Karpas-422 (cell line): ENCODE measurements at regions not wholly inside any gene's neighbourhood (a gene's known extent, or its start where the extent isn't known, plus 50 kb on each side); places are given as distances from the start of the nearest gene placed in this dataset.
"Not testable (repeated sequence)": the region's sequence is repeated elsewhere in the genome, so short reads cannot be mapped to it uniquely, and the experiment has no call there.

Source experiments
- DNase-seq: peaks from one replicate; pipeline ENCODE4 v3.0.0-alpha.2; 2015
- H2AFZ ChIP-seq: fragments of 200-600 bp; sonication (generic); 2 replicates; pipeline ENCODE4 v1.6.1; 2014; ENCODE audit warnings: antibody characterized with exemption, low read length, mixed read lengths
- H3K27ac ChIP-seq: fragments of 200-600 bp; sonication (generic); 2 replicates; pipeline ENCODE4 v1.5.1; 2014; ENCODE audit warnings: mild to moderate bottlenecking, low read length, moderate library complexity
- H3K27me3 ChIP-seq: fragments of 200-600 bp; sonication (generic); 2 replicates; pipeline ENCODE4 v1.6.1; 2014; ENCODE audit warnings: low read length, mixed read lengths
- H3K36me3 ChIP-seq: fragments of 200-600 bp; sonication (generic); 2 replicates; pipeline ENCODE4 v1.6.1; 2014; ENCODE audit warnings: low read length, mixed read lengths; ENCODE audit not compliant: insufficient read depth
- H3K4me1 ChIP-seq: fragments of 200-600 bp; sonication (generic); 2 replicates; pipeline ENCODE4 v1.6.1; 2014; ENCODE audit warnings: mild to moderate bottlenecking, low read length, mixed read lengths
- H3K4me2 ChIP-seq: fragments of 200-600 bp; sonication (generic); 2 replicates; pipeline ENCODE4 v1.6.1; 2014; ENCODE audit warnings: low read length, low read depth, mild to moderate bottlenecking; ENCODE audit not compliant: poor library complexity, severe bottlenecking
- H3K4me3 ChIP-seq: fragments of 200-600 bp; sonication (generic); 2 replicates; pipeline ENCODE4 v1.5.1; 2014; ENCODE audit warnings: mild to moderate bottlenecking, antibody characterized with exemption, low read length, mixed read lengths
- H3K79me2 ChIP-seq: fragments of 200-600 bp; sonication (generic); 2 replicates; pipeline ENCODE4 v1.6.1; 2014; ENCODE audit warnings: mild to moderate bottlenecking, low read length, mixed read lengths
- H3K9ac ChIP-seq: fragments of 200-600 bp; sonication (generic); 2 replicates; pipeline ENCODE4 v1.6.0; 2014; ENCODE audit warnings: low read length
- H3K9me2 ChIP-seq: fragments of 200-600 bp; sonication (generic), shearing (Covaris generic); replicated peaks from 2 replicates; pipeline ENCODE4 v1.6.0; 2014; ENCODE audit warnings: mild to moderate bottlenecking, low read length, moderate library complexity; ENCODE audit not compliant: insufficient read depth
- H3K9me3 ChIP-seq: fragments of 300-700, 200-600 bp; sonication (generic); 2 replicates; pipeline ENCODE4 v1.6.1; 2014; ENCODE audit warnings: low read length, mixed read lengths
- H4K20me1 ChIP-seq: fragments of 200-600 bp; sonication (generic); 2 replicates; pipeline ENCODE4 v1.6.1; 2014; ENCODE audit warnings: mild to moderate bottlenecking, antibody characterized with exemption, low read length, low read depth; ENCODE audit not compliant: insufficient read depth

GRCh38 chr13:21884965-21885567 is 214.2 kb downstream of the FGF9 start:
- no peaks in the 10 kb centered on the region for H3K79me2 ChIP-seq
- H3K36me3 ChIP-seq, result no peaks in the 10 kb centered on the region
- no peaks in the 10 kb centered on the region for H3K27me3 ChIP-seq
- H3K27ac ChIP-seq, result no peak overlapping the region
- H3K4me1 ChIP-seq, result no peaks in the 10 kb centered on the region
- H4K20me1 ChIP-seq, result no peaks in the 10 kb centered on the region
- no peak for DNase-seq
- no peaks in the 10 kb centered on the region for H3K9me3 ChIP-seq
- H3K4me3 ChIP-seq, result no peak overlapping the region
- no peaks in the 10 kb centered on the region for H3K9me2 ChIP-seq
- H3K9ac ChIP-seq, result no peak overlapping the region
- no peak overlapping the region for H3K4me2 ChIP-seq
- no peak overlapping the region for H2AFZ ChIP-seq

DNA sequence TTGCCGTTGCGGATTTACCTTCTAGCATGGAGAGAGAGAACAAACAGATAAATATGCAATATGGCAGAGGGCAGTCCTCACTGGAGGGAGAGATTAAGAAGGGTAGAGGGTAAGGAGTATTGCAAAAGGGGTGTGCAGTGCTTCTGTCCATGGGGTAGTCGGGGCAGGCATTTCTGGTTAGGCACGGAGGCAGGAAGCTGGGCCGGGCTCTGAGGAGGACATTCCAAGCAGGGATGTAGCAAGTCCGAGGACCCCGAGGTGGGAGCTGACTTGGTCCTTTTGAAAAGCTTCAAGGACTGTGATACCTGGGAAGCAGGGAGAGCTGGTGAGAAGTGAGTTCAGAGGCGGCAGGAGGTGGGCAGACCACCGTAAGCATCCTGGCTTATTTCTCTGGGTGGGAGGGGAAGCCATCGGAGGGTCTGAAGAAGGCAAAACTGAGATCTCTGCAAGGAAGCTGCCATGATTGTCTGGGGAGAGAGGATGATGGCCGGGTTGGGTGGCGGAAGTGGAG is 214.9 kb downstream of the FGF9 start:
- Histone ChIP-seq H3K9ac (no peak overlapping the region), H3K27me3 (no peaks in the 10 kb centered on the region), H3K27ac (no peak overlapping the region), H3K4me1 (no peaks in the 10 kb centered on the region), H2AFZ (no peak overlapping the region), H3K9me3 (no peaks in the 10 kb centered on the region), H3K9me2 (no peaks in the 10 kb centered on the region), H3K4me3 (no peak overlapping the region), H3K79me2 (no peaks in the 10 kb centered on the region), H4K20me1 (no peaks in the 10 kb centered on the region), H3K36me3 (no peaks in the 10 kb centered on the region), H3K4me2 (no peak overlapping the region)
- no peak for DNase-seq

- H2AFZ ChIP-seq, result no peak overlapping the region
- no peaks in the 10 kb centered on the region for H3K4me1 ChIP-seq
- no peak overlapping the region for H3K9ac ChIP-seq
- H4K20me1 ChIP-seq, result no peaks in the 10 kb centered on the region
- no peak overlapping the region for H3K4me3 ChIP-seq
- no peaks in the 10 kb centered on the region for H3K9me2 ChIP-seq
- no peak overlapping the region for H3K27ac ChIP-seq
- H3K36me3 ChIP-seq, result no peaks in the 10 kb centered on the region
- no peaks in the 10 kb centered on the region for H3K79me2 ChIP-seq
- H3K27me3 ChIP-seq, result no peaks in the 10 kb centered on the region
- no peak overlapping the region for H3K4me2 ChIP-seq
- H3K9me3 ChIP-seq, result no peaks in the 10 kb centered on the region
- DNase-seq, result no peak
Measured at GRCh38 chr13:21889651-21890050, 218.8 kb downstream of the FGF9 start.

- DNase-seq, H3K4me3 ChIP-seq, H3K79me2 ChIP-seq, H3K9ac ChIP-seq, H3K4me1 ChIP-seq, H3K9me2 ChIP-seq, H4K20me1 ChIP-seq, H3K27me3 ChIP-seq, H3K27ac ChIP-seq, H3K4me2 ChIP-seq, H2AFZ ChIP-seq, H3K36me3 ChIP-seq, H3K9me3 ChIP-seq: not testable (repeated sequence)
Measured at GRCh38 chr13:21890220-21890619, 219.3 kb downstream of the FGF9 start.

DNA sequence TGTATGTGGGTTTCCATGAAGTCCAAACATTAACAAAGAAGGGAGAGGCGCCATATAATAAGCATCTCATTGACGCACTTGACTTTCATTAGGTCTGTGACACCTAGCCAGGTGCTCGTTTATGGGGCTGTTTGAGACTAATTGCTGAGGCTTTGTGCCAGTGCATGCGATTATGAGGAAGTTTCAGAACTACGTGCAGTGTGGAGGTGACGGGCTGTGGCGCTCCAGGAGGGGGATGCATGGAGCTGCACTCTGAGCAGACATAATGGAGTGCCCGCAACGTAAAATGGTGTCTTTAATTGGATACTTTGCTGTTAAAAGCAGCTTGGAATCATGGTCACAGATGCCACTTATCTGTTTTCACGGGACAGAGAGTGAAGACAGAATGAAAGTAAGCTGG is 223.2 kb downstream of the FGF9 start:
- no peak overlapping the region for H2AFZ ChIP-seq

DNA sequence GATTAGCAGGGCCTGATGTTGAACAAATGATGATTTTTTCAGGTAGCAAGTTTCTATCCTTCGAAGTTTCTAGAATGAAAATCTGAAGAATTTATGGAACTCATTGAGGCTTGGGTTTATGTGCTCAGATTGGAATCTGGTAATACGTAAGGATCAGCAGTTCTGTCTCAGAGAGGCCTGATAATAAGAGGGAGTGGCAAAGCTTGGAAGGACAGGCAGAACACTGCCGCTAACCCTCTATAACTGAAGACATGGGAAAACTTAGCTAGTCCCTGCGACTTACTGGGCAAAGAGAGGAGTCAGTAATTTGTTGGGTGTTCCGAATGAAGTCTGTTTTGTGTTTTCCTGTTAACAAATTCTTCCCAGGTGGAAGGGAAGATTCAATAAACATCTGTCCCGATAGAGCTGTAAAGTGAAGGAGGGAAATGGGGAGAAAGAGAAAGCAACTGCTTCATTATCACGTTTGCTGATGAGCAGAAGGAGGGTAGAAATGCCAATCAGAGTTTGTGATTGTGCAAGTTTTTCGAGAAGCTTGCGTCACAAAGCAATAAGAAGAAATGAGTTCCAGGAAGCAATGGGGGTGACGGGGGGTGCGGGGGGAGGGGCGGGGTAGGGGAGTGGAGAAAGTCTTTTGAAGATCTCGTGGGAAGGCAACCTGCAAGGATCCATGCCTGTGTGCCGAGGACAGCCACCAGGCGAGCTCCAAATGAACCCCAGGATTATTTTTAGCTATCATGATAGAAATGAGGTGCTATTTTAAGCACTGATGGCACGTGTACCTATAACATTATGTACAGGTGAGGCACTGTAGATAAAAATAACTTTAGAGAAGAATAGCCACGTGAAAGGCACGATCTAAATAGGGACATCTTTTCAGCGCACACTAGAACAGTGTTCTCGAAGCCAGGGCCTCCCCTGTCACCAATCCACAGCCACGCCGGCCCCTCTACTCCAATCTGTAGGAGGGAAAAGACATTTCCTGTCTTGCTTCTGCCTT is 224.1 kb downstream of the FGF9 start:
- H3K9me2 ChIP-seq, result no peaks in the 10 kb centered on the region
- 0 out of 2 replicates have a peak, but pooled peaks cover 2% of the 10 kb centered on the region for H3K4me1 ChIP-seq
- H3K27me3 ChIP-seq, result no peaks in the 10 kb centered on the region

More for the DNA sequence above, 223.2 kb downstream of the FGF9 start:
- Histone ChIP-seq H3K4me3 (no peak overlapping the region), H3K9me3 (no peaks in the 10 kb centered on the region), H3K79me2 (no peaks in the 10 kb centered on the region), H3K4me1 (0 out of 2 replicates have a peak, but pooled peaks cover 2% of the 10 kb centered on the region), H3K4me2 (no peak overlapping the region), H3K27ac (no peak overlapping the region), H4K20me1 (no peaks in the 10 kb centered on the region), H3K36me3 (no peaks in the 10 kb centered on the region), H3K9ac (no peak overlapping the region), H3K9me2 (no peaks in the 10 kb centered on the region), H3K27me3 (no peaks in the 10 kb centered on the region)
- DNase-seq, result no peak

GRCh38 chr13:21895779-21896178 is 224.9 kb downstream of the FGF9 start:
- Histone ChIP-seq H3K27ac (no peak overlapping the region), H4K20me1 (no peaks in the 10 kb centered on the region), H3K79me2 (no peaks in the 10 kb centered on the region), H3K4me3 (no peak overlapping the region), H3K4me2 (no peak overlapping the region), H2AFZ (no peak overlapping the region), H3K4me1 (0 out of 2 replicates have a peak, but pooled peaks cover 2% of the 10 kb centered on the region), H3K9me2 (no peaks in the 10 kb centered on the region), H3K27me3 (no peaks in the 10 kb centered on the region), H3K36me3 (no peaks in the 10 kb centered on the region), H3K9me3 (no peaks in the 10 kb centered on the region), H3K9ac (no peak overlapping the region)
- DNase-seq, result no peak

More for the DNA sequence above, 224.1 kb downstream of the FGF9 start:
- Histone ChIP-seq H3K27ac (no peak overlapping the region), H3K9ac (no peak overlapping the region), H4K20me1 (no peaks in the 10 kb centered on the region), H2AFZ (no peak overlapping the region; the same call in 1 of the 2 replicates), H3K36me3 (no peaks in the 10 kb centered on the region), H3K9me3 (no peaks in the 10 kb centered on the region), H3K4me2 (no peak overlapping the region), H3K4me3 (no peak overlapping the region), H3K79me2 (no peaks in the 10 kb centered on the region)
- no peak for DNase-seq

DNA sequence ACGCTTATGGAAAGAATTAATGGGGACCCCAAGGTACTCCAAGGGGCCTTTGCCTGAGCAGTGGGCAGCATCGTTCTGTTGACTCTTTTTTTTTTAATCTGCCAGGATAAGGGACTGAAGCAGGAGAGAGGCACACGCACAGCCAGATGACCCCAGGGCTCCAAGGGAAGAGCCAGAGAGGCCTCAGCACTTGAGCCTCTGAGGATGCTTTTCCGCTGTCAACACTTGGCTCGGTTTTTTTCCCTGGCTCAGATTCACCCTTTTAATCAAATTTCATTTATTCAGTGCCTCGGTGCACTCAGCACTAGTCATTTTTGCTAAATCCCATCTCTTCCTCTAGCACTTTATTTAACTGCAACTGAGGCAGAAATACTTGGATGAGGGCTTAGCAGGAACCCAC is 226.3 kb downstream of the FGF9 start:
- no peak for DNase-seq

More for the DNA sequence above, 226.3 kb downstream of the FGF9 start:
- Histone ChIP-seq H3K4me3 (no peak overlapping the region), H3K9me3 (no peaks in the 10 kb centered on the region), H3K36me3 (no peaks in the 10 kb centered on the region), H3K27ac (no peak overlapping the region), H3K27me3 (no peaks in the 10 kb centered on the region), H3K4me1 (0 out of 2 replicates have a peak, but pooled peaks cover 2% of the 10 kb centered on the region), H4K20me1 (no peaks in the 10 kb centered on the region), H3K4me2 (no peak overlapping the region), H3K9me2 (no peaks in the 10 kb centered on the region), H2AFZ (no peak overlapping the region), H3K9ac (no peak overlapping the region), H3K79me2 (no peaks in the 10 kb centered on the region)
